K562 (cell line): ENCODE measurements at regions not wholly inside any gene's neighbourhood (a gene's known extent, or its start where the extent isn't known, plus 50 kb on each side); places are given as distances from the start of the nearest gene placed in this dataset.

Experiments used
- ATAC-seq: fragments of 200-7000 bp; cut with Tn5 transposase; 3 replicates; pipeline ENCODE4 v1.9.1; 2020; ENCODE audit warnings: moderate library complexity
- BruUV-seq: library from RNA; stranded (reverse); fragments of 400-500 nt; replicated peaks from 2 replicates; lab custom pipeline; 2021; lab: Mats Ljungman, UMichigan
- CTCF ChIA-PET: fragments of 300-600 bp; formaldehyde crosslinking; extraction: SDS; loops from one replicate; lab custom pipeline; 2021; ENCODE audit warnings: low intra/inter-chr PET ratio; lab: Yijun Ruan, JAX
- POLR2A ChIA-PET: fragments of 300-600, 350-650 bp; sonication (Branson Sonifier 250); formaldehyde crosslinking; extraction: SDS; loops from one replicate; lab custom pipeline; 2021; ENCODE audit warnings: antibody characterized with exemption, inconsistent platforms; lab: Yijun Ruan, JAX
- DNase-seq, 4 experiments: peaks; one replicate each; pipeline versions ENCODE4 v3.0.0 to v3.0.0-alpha.2; 2011 to 2018; ENCODE audit warnings: low spot score in 3 of 4, mixed read lengths in 3 of 4; ENCODE audit errors: extremely low read depth in 1 of 4
- FAIRE-seq: peaks from 2 replicates; lab custom pipeline; 2011; peaks lifted over from hg19 to GRCh38; lab: Jason Lieb, UNC
- H2AFZ ChIP-seq: 2 replicates; pipeline ENCODE4 v1.6.0; 2011; ENCODE audit warnings: low read depth, low read length, control low read depth, inconsistent platforms
- H3K27ac ChIP-seq: fragments of 200-600 bp; 3 replicates; pipeline ENCODE4 v1.8.0; 2011; ENCODE audit warnings: low read depth, mild to moderate bottlenecking, control low read depth, inconsistent platforms, low read length, moderate library complexity, mixed read lengths; ENCODE audit errors: extremely low read depth
- H3K27me3 ChIP-seq, 2 experiments: fragments of 300-600 bp in 1 of 2; 2 replicates in 1 of 2; 3 replicates in 1 of 2; pipeline versions ENCODE4 v1.6.0 to v1.8.0; 2011; ENCODE audit warnings: inconsistent platforms in 2 of 2, low read length in 2 of 2, mild to moderate bottlenecking in 1 of 2, mixed read lengths in 1 of 2, moderate library complexity in 1 of 2; ENCODE audit not compliant: control insufficient read depth in 2 of 2, insufficient read depth in 2 of 2
- H3K36me3 ChIP-seq: fragments of 300-600 bp; 3 replicates; pipeline ENCODE4 v1.8.0; 2011; ENCODE audit warnings: mild to moderate bottlenecking, low read length, inconsistent platforms; ENCODE audit not compliant: control insufficient read depth, insufficient read depth
- H3K4me1 ChIP-seq, 2 experiments: fragments of 200-600 bp in 1 of 2; replicated peaks in 1 of 2; 2 replicates in 1 of 2; 3 replicates in 1 of 2; pipeline versions ENCODE4 v1.5.1 to v1.8.0; 2011; ENCODE audit warnings: inconsistent platforms in 2 of 2, low read length in 2 of 2, mild to moderate bottlenecking in 1 of 2, mixed read lengths in 1 of 2, moderate library complexity in 1 of 2; ENCODE audit not compliant: control insufficient read depth in 2 of 2, insufficient read depth in 2 of 2
- H3K4me2 ChIP-seq: 2 replicates; pipeline ENCODE4 v1.6.1; 2011; ENCODE audit warnings: low read length, control low read depth, inconsistent platforms, mixed read lengths; ENCODE audit not compliant: insufficient read depth
- H3K4me3 ChIP-seq: fragments of 200-600 bp; sonication (generic), shearing (Covaris generic); 2 replicates; pipeline ENCODE4 v1.5.1; 2016; ENCODE audit warnings: control low read depth, inconsistent platforms
- H3K79me2 ChIP-seq: fragments of 200-600 bp; 3 replicates; pipeline ENCODE4 v1.8.0; 2011; ENCODE audit warnings: low read length, inconsistent platforms; ENCODE audit not compliant: control insufficient read depth, insufficient read depth
- H3K9ac ChIP-seq, 2 experiments: 2 replicates each; pipeline versions ENCODE4 v1.6.0 to v1.6.1; 2011; ENCODE audit warnings: low read depth in 2 of 2, low read length in 2 of 2, control low read depth in 1 of 2, inconsistent platforms in 1 of 2, mild to moderate bottlenecking in 1 of 2, mixed read lengths in 1 of 2; ENCODE audit not compliant: insufficient read depth in 1 of 2
- H3K9me1 ChIP-seq: one replicate; pipeline ENCODE4 v1.6.0; 2011; ENCODE audit warnings: inconsistent platforms, mild to moderate bottlenecking, low read length, moderate library complexity; ENCODE audit not compliant: control insufficient read depth, insufficient read depth
- H3K9me3 ChIP-seq: replicated peaks from 2 replicates; pipeline ENCODE4 v1.5.1; 2011; ENCODE audit warnings: low read depth, low read length, inconsistent platforms; ENCODE audit not compliant: control insufficient read depth, insufficient read depth
- H4K20me1 ChIP-seq: replicated peaks from 2 replicates; pipeline ENCODE4 v1.6.1; 2011; ENCODE audit warnings: low read length, inconsistent platforms, mixed read lengths; ENCODE audit not compliant: control insufficient read depth, insufficient read depth
- GATAD2B ChIP-seq: fragments of 450-650 bp; IDR thresholded peaks from 2 replicates; pipeline ENCODE4 v1.6.1; 2017; ENCODE audit warnings: mild to moderate bottlenecking, borderline replicate concordance
- NFIX ChIP-seq: fragments of 250-450 bp; sonication (Bioruptor Pico); IDR thresholded peaks from 2 replicates; pipeline ENCODE4 v1.4.0; 2020; ENCODE audit warnings: low read depth, mild to moderate bottlenecking, moderate library complexity
- NR2C2 ChIP-seq, 2 experiments: fragments of 200-800 bp in 1 of 2; sonication (Bioruptor generic) in 1 of 2; sonication (generic) in 1 of 2; formaldehyde crosslinking in 1 of 2; IDR thresholded peaks; 2 replicates each; pipeline versions ENCODE4 v1.6.1 to v1.8.0; 2016 to 2022; ENCODE audit warnings: mild to moderate bottlenecking in 1 of 2, missing compliant biosample characterization in 1 of 2, missing genetic modification characterization in 1 of 2, missing genetic modification reagents in 1 of 2
- TAL1 ChIP-seq: fragments of 450-650 bp; IDR thresholded peaks from 2 replicates; pipeline ENCODE4 v1.6.1; 2016; ENCODE audit warnings: mild to moderate bottlenecking
- ZBTB34 ChIP-seq: fragments of 250-450 bp; sonication (Bioruptor Pico); IDR thresholded peaks from 2 replicates; pipeline ENCODE4 v1.8.0; 2021; ENCODE audit warnings: mild to moderate bottlenecking, moderate library complexity
- ZNF124 ChIP-seq: sonication (generic); formaldehyde crosslinking; IDR thresholded peaks from 2 replicates; pipeline ENCODE4 v1.8.1; 2022; ENCODE audit warnings: missing genetic modification reagents
- ZNF3 ChIP-seq: fragments of 250-450 bp; sonication (Bioruptor Pico); IDR thresholded peaks from 2 replicates; pipeline ENCODE4 v1.5.0; 2021; ENCODE audit warnings: mild to moderate bottlenecking, moderate library complexity
- ZNF347 ChIP-seq: fragments of 450-650 bp; formaldehyde crosslinking; IDR thresholded peaks from 2 replicates; pipeline ENCODE4 v1.4.0; 2020; ENCODE audit warnings: low read depth, mild to moderate bottlenecking, moderate library complexity
- ZNF512 ChIP-seq: IDR thresholded peaks from 2 replicates; pipeline ENCODE4 v1.6.1; 2016; ENCODE audit warnings: missing genetic modification characterization, missing compliant biosample characterization
- WGBS: fragments of 100-300 bp; shearing (Covaris generic); methylation state at CpG from one replicate; pipeline ENCODE4 v1.1.6; 2016; ENCODE audit warnings: low coverage, mixed read lengths; ENCODE audit not compliant: insufficient coverage; ENCODE audit errors: missing lambda C conversion rate; 5-methylcytosine and 5-hydroxymethylcytosine counted together
- in situ Hi-C: fragments of 300-500 bp; cut with MboI; formaldehyde crosslinking; loops from 4 replicates; pipeline ENCODE4 v1.15.0; 2018; ENCODE audit warnings: inconsistent platforms, mixed read lengths
- intact Hi-C: fragments of 100-400 bp; cut with micrococcal nuclease; formaldehyde crosslinking; loops from 2 replicates; pipeline ENCODE4 v1.14.2; 2022

GRCh38 chr18:2192562-2192961 is 378.7 kb downstream of the METTL4 start:
- Histone ChIP-seq H3K9ac (no peak overlapping the region), H3K27ac (no peak overlapping the region), H2AFZ (no peak overlapping the region), H3K9me1 (no peaks in the 10 kb centered on the region), H4K20me1 (no peaks in the 10 kb centered on the region), H3K9me3 (no peaks in the 10 kb centered on the region), H3K4me3 (no peak overlapping the region)
- FAIRE-seq (no peak), DNase-seq (no peak), ATAC-seq (no peak)
- 15% methylated on average over 4 of the region's 4 CpGs for WGBS
- intact Hi-C loops, result no loop called here
- no peak for TF ChIP-seq GATAD2B
- no peak for TF ChIP-seq ZNF3 (CRISPR knock-in tag)
- TF ChIP-seq ZNF512 (tag), result no peak
- TF ChIP-seq ZNF124, result no peak
- TF ChIP-seq ZNF347 (CRISPR knock-in tag), result no peak
- TF ChIP-seq ZBTB34 (CRISPR knock-in tag), result no peak
- no peak for TF ChIP-seq NFIX (CRISPR knock-in tag)
- TF ChIP-seq TAL1, result no peak
- TF ChIP-seq NR2C2 (CRISPR knock-in tag; IDR thresholded peaks at IDR 0.05), result no peak
- TF ChIP-seq NR2C2 (tag; IDR thresholded peaks at IDR 0.05), result no peak
- TF ChIP-seq, all 486 proteins: peak for 0
- Histone ChIP-seq H3K27me3 (no peaks in the 10 kb centered on the region), H3K4me2 (no peak overlapping the region), H3K79me2 (no peaks in the 10 kb centered on the region), H3K4me1 (no peaks in the 10 kb centered on the region), H3K36me3 (no peaks in the 10 kb centered on the region)
- no TSS peak for BruUV-seq
- POLR2A ChIA-PET, result no interaction called here
- in situ Hi-C loops, result no loop called here
- CTCF ChIA-PET, result no interaction called here
